Activated CD4-positive, CD25-positive, alpha-beta regulatory T cell (primary cell): ENCODE measurements at regions not wholly inside any gene's neighbourhood (a gene's known extent, or its start where the extent isn't known, plus 50 kb on each side); places are given as distances from the start of the nearest gene placed in this dataset.

Experiments used
- DNase-seq, 4 experiments: peaks; one replicate each; lab custom pipeline; 2025; lab: John Stamatoyannopoulos, UW

GRCh38 chr9:119829186-119829585 is 460.0 kb upstream of the BRINP1 start:
- DNase-seq, result no peak

GRCh38 chr9:119827526-119827925 is 458.3 kb upstream of the BRINP1 start:
- no peak for DNase-seq

- no peak for DNase-seq
Measured at GRCh38 chr9:119827126-119827525, 457.9 kb upstream of the BRINP1 start.

- no peak for DNase-seq
Measured at GRCh38 chr9:119818726-119819435, 449.6 kb upstream of the BRINP1 start.

GRCh38 chr9:119810645-119811429 is 441.6 kb upstream of the BRINP1 start:
- no peak for DNase-seq

GRCh38 chr9:119803679-119804078 is 434.4 kb upstream of the BRINP1 start:
- DNase-seq, result no peak

- DNase-seq, result no peak
Measured at GRCh38 chr9:119802621-119803020, 433.4 kb upstream of the BRINP1 start.

- no peak for DNase-seq
Measured at GRCh38 chr9:119802133-119802532, 432.9 kb upstream of the BRINP1 start.

- DNase-seq, result no peak
Measured at GRCh38 chr9:119801311-119801710, 432.1 kb upstream of the BRINP1 start.

GRCh38 chr9:119795395-119795794 is 426.2 kb upstream of the BRINP1 start:
- no peak for DNase-seq

GRCh38 chr9:119794836-119795235 is 425.6 kb upstream of the BRINP1 start:
- DNase-seq, result no peak

GRCh38 chr9:119793218-119793617 is 424.0 kb upstream of the BRINP1 start:
- DNase-seq, result no peak

- no peak for DNase-seq
Measured at GRCh38 chr9:119792242-119792641, 423.0 kb upstream of the BRINP1 start.

GRCh38 chr9:119789987-119790386 is 420.8 kb upstream of the BRINP1 start:
- no peak for DNase-seq

GRCh38 chr9:119788921-119789320 is 419.7 kb upstream of the BRINP1 start:
- no peak for DNase-seq

GRCh38 chr9:119781886-119782285 is 412.7 kb upstream of the BRINP1 start:
- no peak for DNase-seq

GRCh38 chr9:119775410-119775809 is 406.2 kb upstream of the BRINP1 start:
- DNase-seq, result no peak

- DNase-seq, result no peak
Measured at GRCh38 chr9:119773823-119774222, 404.6 kb upstream of the BRINP1 start.

- DNase-seq, result no peak
Measured at GRCh38 chr9:119771341-119771740, 402.1 kb upstream of the BRINP1 start.

- DNase-seq, result no peak
Measured at GRCh38 chr9:119768266-119768665, 399.0 kb upstream of the BRINP1 start.

- no peak for DNase-seq
Measured at GRCh38 chr9:119765632-119766175, 396.5 kb upstream of the BRINP1 start.

GRCh38 chr9:119763260-119763659 is 394.0 kb upstream of the BRINP1 start:
- DNase-seq, result no peak

- DNase-seq, result no peak
Measured at GRCh38 chr9:119761812-119762211, 392.6 kb upstream of the BRINP1 start.
